ENCODE measurements at regions not wholly inside any gene's neighbourhood (a gene's known extent, or its start where the extent isn't known, plus 50 kb on each side); places are given as distances from the start of the nearest gene placed in this dataset.

- Histone ChIP-seq H3K4me1 (ENCODE audit: control insufficient read depth, insufficient read depth, low read length) (no peaks in the 10 kb centered on the region), H3K36me3 (ENCODE audit: control insufficient read depth, insufficient read depth, low read length) (no peaks in the 10 kb centered on the region), H3K27ac (ENCODE audit: low read length) (no peak overlapping the region), H3K27me3 (ENCODE audit: control insufficient read depth, insufficient read depth, low read length) (peaks cover 9% of the 10 kb centered on the region), H3K9me3 (replicated peaks; ENCODE audit: control insufficient read depth, low read depth, low read length) (no peaks in the 10 kb centered on the region), H3K4me3 (ENCODE audit: low read length) (no peak overlapping the region)
- DNase-seq: peak; percentile 25
- WGBS (ENCODE audit: insufficient coverage): no CpG with 5 or more reads among the region's 3 CpGs
These were observed 89.4 kb downstream of the FTHL17 start for GRCh38 chrX:30982467-30982866.

GRCh38 chrX:30981968-30982367, 89.9 kb downstream of the FTHL17 start:
- no peaks in the 10 kb centered on the region for H3K36me3 ChIP-seq (ENCODE audit: control insufficient read depth, insufficient read depth, low read length)
- no peaks in the 10 kb centered on the region for H3K4me1 ChIP-seq (ENCODE audit: control insufficient read depth, insufficient read depth, low read length)
- WGBS (ENCODE audit: insufficient coverage): 67% methylated on average over 1 of the region's 2 CpGs
- H3K27me3 ChIP-seq (ENCODE audit: control insufficient read depth, insufficient read depth, low read length): peaks cover 9% of the 10 kb centered on the region
- no peak for DNase-seq
- H3K9me3 ChIP-seq (replicated peaks; ENCODE audit: control insufficient read depth, low read depth, low read length): no peaks in the 10 kb centered on the region
- H3K4me3 ChIP-seq (ENCODE audit: low read length): no peak overlapping the region
- no peak overlapping the region for H3K27ac ChIP-seq (ENCODE audit: low read length)

- Histone ChIP-seq H3K4me3 (ENCODE audit: low read length) (no peak overlapping the region), H3K9me3 (replicated peaks; ENCODE audit: control insufficient read depth, low read depth, low read length) (no peaks in the 10 kb centered on the region), H3K4me1 (ENCODE audit: control insufficient read depth, insufficient read depth, low read length) (no peaks in the 10 kb centered on the region), H3K36me3 (ENCODE audit: control insufficient read depth, insufficient read depth, low read length) (no peaks in the 10 kb centered on the region), H3K27ac (ENCODE audit: low read length) (no peak overlapping the region), H3K27me3 (ENCODE audit: control insufficient read depth, insufficient read depth, low read length) (peaks cover 6% of the 10 kb centered on the region)
- DNase-seq: no peak
- 54% methylated on average over 1 of the region's 1 CpG for WGBS (ENCODE audit: insufficient coverage)
These were observed 90.2 kb upstream of the TAB3 start for GRCh38 chrX:30979271-30979670.

GRCh38 chrX:30975467-30975866, 86.4 kb upstream of the TAB3 start:
- H3K36me3 ChIP-seq (ENCODE audit: control insufficient read depth, insufficient read depth, low read length): no peaks in the 10 kb centered on the region
- H3K27ac ChIP-seq (ENCODE audit: low read length): no peak overlapping the region
- peaks cover 10% of the 10 kb centered on the region for H3K27me3 ChIP-seq (ENCODE audit: control insufficient read depth, insufficient read depth, low read length)
- H3K4me3 ChIP-seq (ENCODE audit: low read length): no peak overlapping the region
- H3K9me3 ChIP-seq (replicated peaks; ENCODE audit: control insufficient read depth, low read depth, low read length): no peaks in the 10 kb centered on the region
- H3K4me1 ChIP-seq (ENCODE audit: control insufficient read depth, insufficient read depth, low read length): no peaks in the 10 kb centered on the region
- no peak for DNase-seq

GRCh38 chrX:30973784-30974427, 84.9 kb upstream of the TAB3 start:
- H3K36me3 ChIP-seq (ENCODE audit: control insufficient read depth, insufficient read depth, low read length): no peaks in the 10 kb centered on the region
- DNase-seq: no peak
- H3K4me3 ChIP-seq (ENCODE audit: low read length): no peak overlapping the region
- WGBS (ENCODE audit: insufficient coverage): 66% methylated on average over 3 of the region's 5 CpGs
- no peak overlapping the region for H3K27ac ChIP-seq (ENCODE audit: low read length)
- H3K27me3 ChIP-seq (ENCODE audit: control insufficient read depth, insufficient read depth, low read length): peaks cover 12% of the 10 kb centered on the region
- no peaks in the 10 kb centered on the region for H3K4me1 ChIP-seq (ENCODE audit: control insufficient read depth, insufficient read depth, low read length)
- no peaks in the 10 kb centered on the region for H3K9me3 ChIP-seq (replicated peaks; ENCODE audit: control insufficient read depth, low read depth, low read length)

GRCh38 chrX:30971774-30972603, 82.9 kb upstream of the TAB3 start:
- Histone ChIP-seq H3K4me3 (ENCODE audit: low read length) (peak overlapping the region; percentile 11), H3K27ac (ENCODE audit: low read length) (peak overlapping the region; percentile 0), H3K36me3 (ENCODE audit: control insufficient read depth, insufficient read depth, low read length) (no peaks in the 10 kb centered on the region), H3K4me1 (ENCODE audit: control insufficient read depth, insufficient read depth, low read length) (no peaks in the 10 kb centered on the region), H3K27me3 (ENCODE audit: control insufficient read depth, insufficient read depth, low read length) (peaks cover 12% of the 10 kb centered on the region), H3K9me3 (replicated peaks; ENCODE audit: control insufficient read depth, low read depth, low read length) (no peaks in the 10 kb centered on the region)
- 20% methylated on average over 2 of the region's 10 CpGs for WGBS (ENCODE audit: insufficient coverage)
- peak; percentile 74 for DNase-seq

GRCh38 chrX:30967516-30967915, 78.5 kb upstream of the TAB3 start:
- peaks cover 12% of the 10 kb centered on the region for H3K27me3 ChIP-seq (ENCODE audit: control insufficient read depth, insufficient read depth, low read length)
- H3K4me1 ChIP-seq (ENCODE audit: control insufficient read depth, insufficient read depth, low read length): no peaks in the 10 kb centered on the region
- H3K36me3 ChIP-seq (ENCODE audit: control insufficient read depth, insufficient read depth, low read length): no peaks in the 10 kb centered on the region
- no peak overlapping the region for H3K4me3 ChIP-seq (ENCODE audit: low read length)
- 14% methylated on average over 1 of the region's 4 CpGs for WGBS (ENCODE audit: insufficient coverage)
- DNase-seq: no peak
- no peak overlapping the region for H3K27ac ChIP-seq (ENCODE audit: low read length)
- no peaks in the 10 kb centered on the region for H3K9me3 ChIP-seq (replicated peaks; ENCODE audit: control insufficient read depth, low read depth, low read length)

GRCh38 chrX:30965767-30966166, 76.7 kb upstream of the TAB3 start:
- Histone ChIP-seq H3K27me3 (ENCODE audit: control insufficient read depth, insufficient read depth, low read length) (peaks cover 8% of the 10 kb centered on the region), H3K9me3 (replicated peaks; ENCODE audit: control insufficient read depth, low read depth, low read length) (no peaks in the 10 kb centered on the region), H3K4me3 (ENCODE audit: low read length) (no peak overlapping the region), H3K36me3 (ENCODE audit: control insufficient read depth, insufficient read depth, low read length) (no peaks in the 10 kb centered on the region), H3K27ac (ENCODE audit: low read length) (no peak overlapping the region), H3K4me1 (ENCODE audit: control insufficient read depth, insufficient read depth, low read length) (no peaks in the 10 kb centered on the region)
- 100% methylated on average over 1 of the region's 5 CpGs for WGBS (ENCODE audit: insufficient coverage)
- DNase-seq: no peak

- no peaks in the 10 kb centered on the region for H3K4me1 ChIP-seq (ENCODE audit: control insufficient read depth, insufficient read depth, low read length)
- H3K27me3 ChIP-seq (ENCODE audit: control insufficient read depth, insufficient read depth, low read length): peaks cover 9% of the 10 kb centered on the region
- H3K9me3 ChIP-seq (replicated peaks; ENCODE audit: control insufficient read depth, low read depth, low read length): no peaks in the 10 kb centered on the region
- DNase-seq: no peak
- no CpG with 5 or more reads among the region's 2 CpGs for WGBS (ENCODE audit: insufficient coverage)
- H3K4me3 ChIP-seq (ENCODE audit: low read length): no peak overlapping the region
- no peak overlapping the region for H3K27ac ChIP-seq (ENCODE audit: low read length)
- H3K36me3 ChIP-seq (ENCODE audit: control insufficient read depth, insufficient read depth, low read length): no peaks in the 10 kb centered on the region
These were observed 72.5 kb upstream of the TAB3 start for GRCh38 chrX:30961387-30962174.

- Histone ChIP-seq H3K9me3 (replicated peaks; ENCODE audit: control insufficient read depth, low read depth, low read length) (no peaks in the 10 kb centered on the region), H3K36me3 (ENCODE audit: control insufficient read depth, insufficient read depth, low read length) (no peaks in the 10 kb centered on the region), H3K4me3 (ENCODE audit: low read length) (no peak overlapping the region), H3K27ac (ENCODE audit: low read length) (no peak overlapping the region), H3K4me1 (ENCODE audit: control insufficient read depth, insufficient read depth, low read length) (no peaks in the 10 kb centered on the region), H3K27me3 (ENCODE audit: control insufficient read depth, insufficient read depth, low read length) (peaks cover 5% of the 10 kb centered on the region)
- DNase-seq: peak; percentile 2
- WGBS (ENCODE audit: insufficient coverage): 54% methylated on average over 4 of the region's 6 CpGs
These were observed 68.7 kb upstream of the TAB3 start for GRCh38 chrX:30957753-30958152.
